Gastroesophageal sphincter (tissue), 3 donors: ENCODE measurements at regions not wholly inside any gene's neighbourhood (a gene's known extent, or its start where the extent isn't known, plus 50 kb on each side); places are given as distances from the start of the nearest gene placed in this dataset.

Experiments used
- CTCF ChIP-seq, 4 experiments: fragments of 200-600 bp in 2 of 4; fragments of 450-650 bp in 2 of 4; sonication (generic) in 1 of 4; IDR thresholded peaks; one replicate each; pipeline ENCODE4 v1.5.1; 2017 to 2019; ENCODE audit warnings: antibody characterized with exemption in 4 of 4, mild to moderate bottlenecking in 2 of 4, moderate library complexity in 2 of 4
- EP300 ChIP-seq: sonication (generic); formaldehyde crosslinking; IDR thresholded peaks from one replicate; pipeline ENCODE4 v1.6.1; 2017; ENCODE audit warnings: antibody characterized with exemption, mild to moderate bottlenecking
- POLR2AphosphoS5 ChIP-seq: sonication (generic); formaldehyde crosslinking; IDR thresholded peaks from one replicate; pipeline ENCODE4 v1.6.1; 2017; ENCODE audit warnings: antibody characterized with exemption

GRCh38 chr1:117286562-117286961 is 75.8 kb upstream of the VTCN1 start:
- TF ChIP-seq CTCF (IDR thresholded peaks at IDR 0.05) (no peak), EP300 (no peak), POLR2AphosphoS5 (no peak)
